TTC549 (cell line): ENCODE measurements at regions not wholly inside any gene's neighbourhood (a gene's known extent, or its start where the extent isn't known, plus 50 kb on each side); places are given as distances from the start of the nearest gene placed in this dataset.

Experiments
- FAIRE-seq: peaks from 2 replicates; lab custom pipeline; 2012; peaks lifted over from hg19 to GRCh38; lab: Jason Lieb, UNC

- FAIRE-seq, result no peak
These were observed 187.9 kb upstream of the LYSMD4 start for GRCh38 chr15:99921101-99921500.

DNA sequence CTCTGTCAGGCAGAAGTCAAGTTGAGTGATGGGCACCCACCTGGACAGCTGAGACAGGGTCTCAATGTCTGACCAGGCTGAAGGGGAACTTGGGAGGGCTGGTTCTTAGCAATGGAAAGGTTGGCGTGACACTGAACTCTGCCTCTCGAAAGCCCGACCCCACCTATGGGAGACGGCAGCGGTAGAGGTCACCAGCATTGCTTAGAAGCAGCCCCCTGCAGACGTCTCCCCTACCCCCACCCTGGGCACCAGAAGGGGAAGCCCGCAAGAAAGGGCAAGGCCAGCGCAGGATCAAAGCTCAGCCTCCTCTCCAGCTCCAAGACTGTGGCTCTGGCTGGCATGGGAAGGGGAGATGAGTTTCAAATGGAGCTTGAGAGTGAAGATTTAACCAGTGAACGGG lies 184.8 kb upstream of the LYSMD4 start:
- FAIRE-seq, result no peak

GRCh38 chr15:99917252-99917651 lies 184.0 kb upstream of the LYSMD4 start:
- FAIRE-seq, result no peak

- no peak for FAIRE-seq
These were observed 183.5 kb upstream of the LYSMD4 start for GRCh38 chr15:99916668-99917223.

DNA sequence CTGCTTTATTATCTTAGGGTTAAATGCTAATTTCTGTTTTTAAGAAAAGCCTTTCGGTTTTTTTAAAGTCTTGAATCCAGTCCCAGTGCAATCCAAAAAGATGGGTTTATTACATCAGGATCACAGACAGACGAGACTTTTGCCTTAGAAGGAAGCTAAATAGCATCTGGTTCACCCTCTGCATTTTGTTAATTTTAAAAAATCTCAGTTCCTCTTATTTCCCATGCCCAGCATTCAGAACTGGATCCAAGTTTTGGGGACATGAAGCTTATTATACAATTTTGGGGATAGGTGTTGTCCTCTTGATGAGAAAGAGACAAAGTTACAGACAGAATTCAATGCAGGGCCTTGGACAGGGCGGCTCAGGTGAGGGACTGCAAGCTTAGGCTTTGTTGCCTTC lies 181.5 kb upstream of the LYSMD4 start:
- FAIRE-seq, result no peak

DNA sequence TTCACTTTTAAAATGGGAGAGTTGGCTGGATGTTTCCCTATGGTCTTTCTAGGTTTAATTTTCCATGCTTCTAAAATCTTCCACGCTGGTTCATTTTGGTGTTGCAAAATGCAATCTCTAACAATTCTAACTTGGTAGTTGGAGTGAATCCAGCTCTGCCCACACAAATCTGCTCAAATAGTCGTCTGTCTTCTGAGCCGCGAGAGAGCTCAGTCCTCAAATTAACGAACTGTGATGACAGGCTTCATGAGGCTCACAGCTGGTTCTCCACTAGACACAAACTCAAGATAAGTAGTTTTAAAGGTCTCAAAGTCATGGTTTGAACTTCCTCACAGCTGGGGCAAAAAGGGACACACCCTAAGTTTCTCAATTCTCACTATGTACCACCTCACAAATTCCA lies 178.6 kb upstream of the LYSMD4 start:
- FAIRE-seq, result no peak

DNA sequence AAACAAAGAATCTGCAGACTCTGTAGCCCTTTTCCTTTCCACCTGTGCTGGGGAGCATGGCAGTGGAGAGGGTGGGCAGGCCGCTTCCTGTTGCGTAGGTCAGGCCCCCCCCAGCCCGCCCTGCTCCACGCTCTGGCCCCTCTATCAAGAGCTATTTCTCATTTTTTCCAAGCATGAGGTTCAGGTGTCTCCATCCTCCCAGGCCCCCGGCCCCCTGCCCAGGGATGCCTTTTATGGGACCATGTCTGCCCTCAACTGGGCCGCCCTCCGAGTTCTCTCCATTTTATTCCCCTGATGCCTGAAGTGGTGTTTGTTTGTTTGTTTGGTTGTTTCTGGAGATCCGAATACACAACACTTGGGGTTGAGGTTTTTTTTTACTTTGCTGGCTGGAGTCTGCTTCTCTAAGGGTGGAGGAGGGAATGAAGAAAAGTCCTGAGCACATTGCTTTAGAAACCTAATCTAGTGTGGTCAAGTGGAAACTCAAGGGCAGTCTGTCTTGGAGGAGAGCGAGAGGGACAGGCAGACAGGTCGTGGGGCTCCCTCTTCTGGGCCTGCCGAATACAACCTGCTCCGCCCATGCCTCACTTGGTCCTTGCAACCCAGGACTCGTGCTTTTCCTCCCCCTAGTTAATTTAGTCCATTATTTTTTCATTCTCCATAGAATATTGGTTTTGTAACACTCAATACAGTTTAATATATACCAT lies 176.5 kb upstream of the LYSMD4 start:
- no peak for FAIRE-seq

GRCh38 chr15:99907698-99908097 lies 174.5 kb upstream of the LYSMD4 start:
- no peak for FAIRE-seq

- FAIRE-seq, result no peak
These were observed 173.6 kb upstream of the LYSMD4 start for GRCh38 chr15:99906793-99907192.

DNA sequence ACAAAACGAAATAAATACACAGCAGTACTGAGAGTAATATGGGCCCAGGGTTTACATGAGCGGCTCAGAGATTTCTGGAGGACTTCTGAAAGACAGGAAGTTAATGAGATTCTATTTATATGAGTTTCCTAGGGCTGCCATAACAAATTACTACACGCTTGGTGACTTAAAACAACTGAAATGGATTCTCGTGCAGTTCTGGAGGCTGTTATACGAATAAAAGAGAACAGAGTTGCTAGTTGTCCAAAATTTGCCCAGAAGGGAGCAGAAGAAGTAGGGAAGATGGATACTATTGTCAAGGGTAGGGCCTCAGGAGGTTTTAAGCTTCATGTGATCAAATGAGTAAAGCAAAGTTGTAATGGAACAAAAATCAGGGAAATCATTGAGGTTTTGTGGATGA lies 173.1 kb upstream of the LYSMD4 start:
- FAIRE-seq, result no peak

- FAIRE-seq, result no peak
These were observed 169.2 kb upstream of the LYSMD4 start for GRCh38 chr15:99902248-99902928.

DNA sequence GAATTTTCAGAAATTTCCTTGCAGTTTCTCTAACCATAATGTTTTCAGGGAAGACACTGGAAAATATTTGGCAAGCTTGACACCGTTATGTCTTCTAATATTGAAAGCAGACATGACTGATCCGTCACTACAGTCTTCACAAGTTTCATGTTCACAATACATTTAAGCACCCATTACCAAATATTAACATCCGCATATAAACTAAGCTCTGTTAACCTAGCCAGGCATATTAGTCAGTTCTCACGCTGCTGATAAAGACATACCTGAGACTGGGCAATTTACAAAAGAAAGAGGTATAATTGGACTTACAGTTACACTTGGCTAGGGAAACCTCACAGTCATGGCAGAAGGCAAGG lies 162.7 kb upstream of the LYSMD4 start:
- no peak for FAIRE-seq

- no peak for FAIRE-seq
These were observed 162.1 kb upstream of the LYSMD4 start for GRCh38 chr15:99895189-99895955.

GRCh38 chr15:99878835-99879234 lies 145.6 kb upstream of the LYSMD4 start:
- FAIRE-seq, result no peak

DNA sequence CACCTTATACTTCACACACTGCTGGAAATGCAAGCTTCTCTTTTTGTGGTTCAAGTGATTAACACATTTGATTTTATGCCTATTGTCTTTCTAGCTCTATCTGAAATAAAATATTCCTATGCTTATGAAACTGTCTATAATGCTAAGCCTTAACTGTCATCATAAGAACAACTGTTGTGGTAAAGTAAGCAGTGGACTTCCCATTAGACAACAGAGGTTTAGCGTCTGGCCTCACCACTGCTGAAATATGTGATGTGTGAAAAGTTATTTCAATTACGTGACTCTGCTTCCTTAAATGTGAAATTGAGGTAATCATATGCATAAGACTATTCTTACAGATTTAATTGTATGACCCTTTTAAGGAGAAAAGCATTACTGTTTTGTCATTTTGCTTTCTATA lies 140.2 kb upstream of the LYSMD4 start:
- no peak for FAIRE-seq

- no peak for FAIRE-seq
These were observed 130.4 kb upstream of the LYSMD4 start for GRCh38 chr15:99863550-99864198.

GRCh38 chr15:99857836-99858235 lies 124.6 kb upstream of the LYSMD4 start:
- FAIRE-seq, result no peak

DNA sequence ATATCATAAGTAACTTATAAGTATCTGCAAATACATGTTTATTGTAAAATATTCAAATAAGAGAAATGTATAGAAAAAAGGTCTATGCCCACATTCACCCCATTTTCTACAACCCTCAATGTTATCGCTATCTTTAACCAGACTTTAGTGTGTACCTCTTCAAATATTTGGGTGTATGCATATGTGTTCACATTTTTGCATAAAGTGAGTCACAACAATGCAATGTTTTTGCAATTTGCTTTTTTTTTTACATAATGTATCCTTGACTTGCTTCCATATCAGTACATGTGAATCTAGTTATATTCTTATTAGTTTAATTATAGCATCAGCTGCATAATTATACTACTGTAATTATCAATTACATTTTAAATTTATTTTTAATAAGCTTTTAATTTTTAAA lies 117.3 kb upstream of the LYSMD4 start:
- peak; percentile 67 for FAIRE-seq

DNA sequence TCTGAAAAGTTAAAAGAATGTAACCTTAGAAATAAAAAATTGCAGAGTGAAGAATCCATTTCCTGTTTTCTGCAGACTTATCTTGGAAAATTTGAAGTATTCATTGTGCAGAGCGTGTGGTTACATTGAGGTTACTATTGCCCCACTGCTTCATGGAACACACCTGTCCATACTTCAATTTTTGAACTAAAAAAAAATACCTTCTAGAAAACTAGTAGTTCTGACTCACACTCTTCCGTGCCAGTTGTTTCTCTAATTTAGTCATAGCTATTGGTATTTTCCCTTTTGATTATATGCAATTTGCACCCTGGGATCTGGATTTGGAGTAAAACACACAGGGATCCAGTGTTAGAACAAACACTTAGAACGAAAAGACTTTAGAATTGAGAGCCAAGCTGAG lies 111.8 kb upstream of the LYSMD4 start:
- FAIRE-seq, result no peak

- FAIRE-seq, result no peak
These were observed 110.9 kb upstream of the LYSMD4 start for GRCh38 chr15:99844150-99844549.

DNA sequence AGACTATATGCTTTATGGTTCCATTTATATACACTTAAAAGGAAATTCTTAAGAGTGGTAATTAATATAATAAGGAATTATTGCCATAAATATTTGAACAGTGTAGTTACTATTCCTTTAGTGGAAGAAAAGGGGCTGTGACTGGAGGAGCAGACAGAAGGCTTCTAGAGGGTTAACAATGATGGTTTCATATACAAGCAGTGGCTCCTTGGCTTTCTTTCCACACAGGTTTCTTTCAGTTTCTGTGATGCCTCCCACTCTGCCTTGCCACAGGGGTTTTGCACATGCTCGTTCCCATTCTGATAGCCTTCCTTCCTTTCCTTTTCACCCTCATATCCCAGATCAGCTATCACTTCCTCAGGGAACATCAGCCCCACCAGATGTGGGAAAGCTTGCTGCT lies 108.8 kb upstream of the LYSMD4 start:
- FAIRE-seq, result no peak

DNA sequence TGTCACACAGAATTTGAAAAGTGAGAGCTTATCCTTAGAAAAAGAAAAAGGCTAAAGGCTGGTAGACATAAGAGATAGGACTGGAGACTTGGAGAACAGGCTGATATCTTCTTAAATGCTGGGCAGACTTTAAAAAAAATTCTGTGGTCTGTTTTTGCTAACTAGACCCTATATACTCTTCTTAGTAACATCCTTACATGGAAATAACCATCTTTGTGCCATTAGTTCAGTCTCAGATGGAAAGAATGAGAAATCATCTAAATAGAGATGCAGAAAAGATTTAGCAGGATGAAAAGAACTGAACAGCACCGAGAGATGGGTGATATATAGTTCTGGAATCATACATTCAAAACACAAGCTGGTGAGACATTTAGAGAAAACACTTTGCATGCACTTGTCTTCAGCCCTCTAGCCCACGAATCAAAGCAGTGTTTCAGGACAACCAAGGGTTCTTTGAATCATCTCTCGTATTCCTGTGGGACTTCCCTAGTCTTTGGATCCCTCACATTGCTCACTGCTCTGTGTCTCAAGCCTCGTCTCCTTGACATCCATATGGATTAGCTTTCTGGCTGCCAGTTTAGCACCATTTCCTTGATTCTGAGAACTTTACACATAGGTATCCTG lies 93.0 kb upstream of the LYSMD4 start:
- no peak for FAIRE-seq
